ENCODE measurements at regions not wholly inside any gene's neighbourhood (a gene's known extent, or its start where the extent isn't known, plus 50 kb on each side); places are given as distances from the start of the nearest gene placed in this dataset.

DNA sequence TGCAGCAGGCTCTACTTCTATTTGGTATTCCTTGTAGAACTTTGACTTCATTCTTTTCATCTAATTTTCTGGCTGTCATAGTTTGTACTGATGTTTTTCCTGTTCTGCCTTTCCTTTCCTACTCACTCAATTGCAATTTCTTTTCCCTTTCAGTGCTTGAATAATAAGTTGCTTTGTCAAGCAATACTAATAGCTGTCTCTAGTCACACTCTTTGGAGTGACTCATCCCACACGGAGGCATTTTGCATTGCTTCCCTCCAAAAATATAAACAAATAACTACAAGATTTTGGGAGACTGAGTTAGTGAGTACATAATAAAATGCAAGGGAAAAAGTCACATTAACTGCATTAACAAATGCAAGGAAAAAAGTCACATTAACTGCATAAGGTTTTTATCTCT is 465.9 kb downstream of the CDH9 start:
- H3K27ac ChIP-seq (ENCODE audit: extremely low read length, insufficient read depth, low read length) = no peak overlapping the region
- no peak overlapping the region for H3K4me3 ChIP-seq (replicated peaks in 1 of 3; ENCODE audit: insufficient read depth in 1 of 3, low read depth in 2 of 3, low read length in 3 of 3)
- ChIA-PET POLR2A (no interaction called here), CTCF (ENCODE audit: low intra/inter-chr PET ratio, low total read pairs) (no interaction called here)
- H3K79me2 ChIP-seq (ENCODE audit: insufficient read depth, low read length) = no peaks in the 10 kb centered on the region
- TF ChIP-seq TRIM24 (CRISPR knock-in tag; IDR thresholded peaks at IDR 0.05) (no peak), CAMTA2 (CRISPR knock-in tag; IDR thresholded peaks at IDR 0.05; ENCODE audit: borderline replicate concordance) (no peak), ZNF562 (CRISPR knock-in tag; IDR thresholded peaks at IDR 0.05; ENCODE audit: borderline replicate concordance) (no peak), TOPORS (CRISPR knock-in tag; IDR thresholded peaks at IDR 0.05) (no peak), HDAC1 (CRISPR knock-in tag; IDR thresholded peaks at IDR 0.05) (no peak), DMAP1 (CRISPR knock-in tag; IDR thresholded peaks at IDR 0.05) (no peak)
- TF ChIP-seq, protein P1, sequence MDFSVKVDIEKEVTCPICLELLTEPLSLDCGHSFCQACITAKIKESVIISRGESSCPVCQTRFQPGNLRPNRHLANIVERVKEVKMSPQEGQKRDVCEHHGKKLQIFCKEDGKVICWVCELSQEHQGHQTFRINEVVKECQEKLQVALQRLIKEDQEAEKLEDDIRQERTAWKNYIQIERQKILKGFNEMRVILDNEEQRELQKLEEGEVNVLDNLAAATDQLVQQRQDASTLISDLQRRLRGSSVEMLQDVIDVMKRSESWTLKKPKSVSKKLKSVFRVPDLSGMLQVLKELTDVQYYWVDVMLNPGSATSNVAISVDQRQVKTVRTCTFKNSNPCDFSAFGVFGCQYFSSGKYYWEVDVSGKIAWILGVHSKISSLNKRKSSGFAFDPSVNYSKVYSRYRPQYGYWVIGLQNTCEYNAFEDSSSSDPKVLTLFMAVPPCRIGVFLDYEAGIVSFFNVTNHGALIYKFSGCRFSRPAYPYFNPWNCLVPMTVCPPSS (IDR thresholded peaks at IDR 0.05) = no peak
- H2AFZ ChIP-seq (ENCODE audit: low read length) = no peak overlapping the region
- H3K4me1 ChIP-seq (ENCODE audit: insufficient read depth, low read length) = no peaks in the 10 kb centered on the region
- no peaks in the 10 kb centered on the region for H3K9me3 ChIP-seq (ENCODE audit: low read length)
- in situ Hi-C loops (cut with HindIII; ENCODE audit: extremely low pct_ligation_motif_present, low pct_unique_long_range_greater_than_20kb) = no loop called here
- H3K4me2 ChIP-seq (ENCODE audit: low read depth, low read length) = no peak overlapping the region
- BruUV-seq (replicated peaks) = no TSS peak
- FAIRE-seq (no peak), ATAC-seq (no peak), DNase-seq (ENCODE audit: low spot score) (no peak)
- H3K27me3 ChIP-seq (ENCODE audit: control insufficient read depth in 1 of 2, insufficient read depth in 2 of 2, low read length in 2 of 2) = no peaks in the 10 kb centered on the region
- intact Hi-C loops (cut with micrococcal nuclease; ENCODE audit: unreplicated experiment) = no loop called here
- no peaks in the 10 kb centered on the region for H3K36me3 ChIP-seq (replicated peaks in 1 of 2; ENCODE audit: control insufficient read depth in 1 of 2, insufficient read depth in 2 of 2, low read length in 2 of 2)
- no peaks in the 10 kb centered on the region for H4K20me1 ChIP-seq (ENCODE audit: insufficient read depth, low read length)
- 31% methylated on average over 1 of the region's 1 CpG for WGBS (ENCODE audit: low lambda C conversion rate)
- no peak overlapping the region for H3K9ac ChIP-seq (ENCODE audit: insufficient read depth, low read depth, low read length)

DNA sequence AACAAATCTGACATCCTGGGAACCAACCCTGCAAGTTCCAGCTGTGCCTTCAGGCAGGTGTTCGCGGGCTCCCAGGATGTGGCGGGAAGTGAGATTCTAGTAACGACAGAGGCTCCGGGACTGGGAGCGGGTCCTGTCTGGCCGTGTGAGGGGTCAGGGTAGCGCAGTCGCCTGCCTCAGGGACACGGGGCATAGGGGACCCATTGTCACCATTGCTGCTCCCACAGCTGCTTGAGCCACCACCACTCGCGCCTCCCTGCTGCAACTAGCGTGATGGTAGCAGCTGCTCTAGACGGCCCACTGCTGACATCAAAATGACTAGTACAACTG is 468.5 kb downstream of the CDH9 start:
- H3K4me1 ChIP-seq (ENCODE audit: insufficient read depth, low read length) = no peaks in the 10 kb centered on the region
- H3K36me3 ChIP-seq (replicated peaks in 1 of 2; ENCODE audit: control insufficient read depth in 1 of 2, insufficient read depth in 2 of 2, low read length in 2 of 2) = no peaks in the 10 kb centered on the region
- no peaks in the 10 kb centered on the region for H4K20me1 ChIP-seq (ENCODE audit: insufficient read depth, low read length)
- CTCF ChIA-PET (ENCODE audit: low intra/inter-chr PET ratio, low total read pairs) = no interaction called here
- in situ Hi-C loops (cut with HindIII; ENCODE audit: extremely low pct_ligation_motif_present, low pct_unique_long_range_greater_than_20kb) (no loop called here), intact Hi-C loops (cut with micrococcal nuclease; ENCODE audit: unreplicated experiment) (no loop called here)
- POLR2A ChIA-PET = no interaction called here
- BruUV-seq (replicated peaks) = no TSS peak
- H3K27me3 ChIP-seq (ENCODE audit: control insufficient read depth in 1 of 2, insufficient read depth in 2 of 2, low read length in 2 of 2) = no peaks in the 10 kb centered on the region
- H3K27ac ChIP-seq (ENCODE audit: extremely low read length, insufficient read depth, low read length) = no peak overlapping the region
- WGBS (ENCODE audit: low lambda C conversion rate) = no CpG with 5 or more reads among the region's 14 CpGs
- H3K4me3 ChIP-seq (replicated peaks in 1 of 3; ENCODE audit: insufficient read depth in 1 of 3, low read depth in 2 of 3, low read length in 3 of 3) = no peak overlapping the region
- H3K9me3 ChIP-seq (ENCODE audit: low read length) = no peaks in the 10 kb centered on the region
- H3K9ac ChIP-seq (ENCODE audit: insufficient read depth, low read depth, low read length) = no peak overlapping the region
- no peaks in the 10 kb centered on the region for H3K79me2 ChIP-seq (ENCODE audit: insufficient read depth, low read length)
- no peak for FAIRE-seq
- ATAC-seq = no peak
- DNase-seq (ENCODE audit: low spot score) = no peak
- TF ChIP-seq, protein P2, sequence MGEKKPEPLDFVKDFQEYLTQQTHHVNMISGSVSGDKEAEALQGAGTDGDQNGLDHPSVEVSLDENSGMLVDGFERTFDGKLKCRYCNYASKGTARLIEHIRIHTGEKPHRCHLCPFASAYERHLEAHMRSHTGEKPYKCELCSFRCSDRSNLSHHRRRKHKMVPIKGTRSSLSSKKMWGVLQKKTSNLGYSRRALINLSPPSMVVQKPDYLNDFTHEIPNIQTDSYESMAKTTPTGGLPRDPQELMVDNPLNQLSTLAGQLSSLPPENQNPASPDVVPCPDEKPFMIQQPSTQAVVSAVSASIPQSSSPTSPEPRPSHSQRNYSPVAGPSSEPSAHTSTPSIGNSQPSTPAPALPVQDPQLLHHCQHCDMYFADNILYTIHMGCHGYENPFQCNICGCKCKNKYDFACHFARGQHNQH (CRISPR knock-in tag; IDR thresholded peaks at IDR 0.05) = no peak
- TF ChIP-seq ZNF343 (CRISPR knock-in tag; IDR thresholded peaks at IDR 0.05) = no peak
- TF ChIP-seq HMG20A (CRISPR knock-in tag; IDR thresholded peaks at IDR 0.05; ENCODE audit: borderline replicate concordance) = no peak
- H2AFZ ChIP-seq (ENCODE audit: low read length) = no peak overlapping the region
- H3K4me2 ChIP-seq (ENCODE audit: low read depth, low read length) = no peak overlapping the region
